Breast epithelium (tissue), 4 donors: ENCODE measurements at regions not wholly inside any gene's neighbourhood (a gene's known extent, or its start where the extent isn't known, plus 50 kb on each side); places are given as distances from the start of the nearest gene placed in this dataset.

Experiments
- DNase-seq, 2 donors: peaks; one replicate each; pipeline ENCODE4 v3.0.0-alpha.2; 2019; ENCODE audit warnings: low spot score in 2 of 2
- H3K27ac ChIP-seq, 2 donors: fragments of 200-600 bp; sonication (generic) in 1 of 2; one replicate each; pipeline ENCODE4 v1.5.1; 2016 to 2019; ENCODE audit warnings: mild to moderate bottlenecking in 1 of 2
- H3K27me3 ChIP-seq, 2 donors: fragments of 200-600 bp; sonication (generic) in 1 of 2; one replicate each; pipeline versions ENCODE4 v1.5.1 to v1.6.0; 2017 to 2019; ENCODE audit warnings: control low read depth in 1 of 2, mild to moderate bottlenecking in 1 of 2
- H3K36me3 ChIP-seq: fragments of 200-600 bp; one replicate; pipeline ENCODE4 v1.5.1; 2019
- H3K4me1 ChIP-seq, 2 donors: fragments of 200-600 bp; sonication (generic); one replicate each; pipeline ENCODE4 v1.5.1; 2016 to 2019; ENCODE audit warnings: control low read depth in 1 of 2
- H3K4me3 ChIP-seq, 3 donors: fragments of 200-600 bp; sonication (generic); 1 replicate in 2 of 3; 2 replicates in 1 of 3; pipeline ENCODE4 v1.5.1; 2016 to 2019; ENCODE audit warnings: mild to moderate bottlenecking in 3 of 3, moderate library complexity in 2 of 3
- H3K9me3 ChIP-seq, 2 donors: fragments of 200-600 bp; sonication (generic) in 1 of 2; one replicate each; pipeline ENCODE4 v1.5.1; 2016 to 2019; ENCODE audit warnings: control low read depth in 1 of 2
- POLR2A ChIP-seq: fragments of 450-650 bp; IDR thresholded peaks from one replicate; pipeline ENCODE4 v1.6.1; 2016; ENCODE audit warnings: antibody characterized with exemption, mild to moderate bottlenecking, moderate library complexity
- POLR2AphosphoS5 ChIP-seq, 3 donors: sonication (generic); formaldehyde crosslinking; IDR thresholded peaks; one replicate each; pipeline ENCODE4 v1.6.1; 2017; ENCODE audit warnings: antibody characterized with exemption in 3 of 3
- intact Hi-C: fragments of 100-400 bp; cut with DNase I; formaldehyde crosslinking; loops from one replicate; pipeline ENCODE4 v1.15.1; 2023; ENCODE audit warnings: low total_unique reads
- TF ChIP-seq, protein P1 (sequence below), 3 donors: fragments of 450-650 bp; IDR thresholded peaks; one replicate each; pipeline ENCODE4 v1.5.1; 2016 to 2017; ENCODE audit warnings: antibody characterized with exemption in 3 of 3, mild to moderate bottlenecking in 3 of 3, moderate library complexity in 3 of 3

DNA sequence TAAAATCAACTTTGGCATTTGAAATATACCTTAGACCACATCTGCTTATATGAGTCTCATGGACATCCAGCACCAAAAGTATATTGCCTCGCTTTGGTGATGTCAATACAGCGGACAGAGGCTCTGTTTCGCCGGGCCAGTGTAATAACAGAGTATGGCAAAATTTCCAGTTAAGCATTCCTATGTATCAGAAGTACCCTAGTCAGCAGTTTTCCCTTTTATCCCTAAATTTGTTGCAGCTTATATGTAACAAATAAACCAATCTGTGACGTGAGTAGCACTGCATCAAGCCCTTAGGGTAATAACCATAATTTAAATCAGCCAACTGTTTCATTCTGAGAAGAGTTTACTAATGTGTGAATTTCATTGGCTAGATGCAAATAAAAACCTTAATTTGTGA, 585.5 kb upstream of the ADGRB3 start:
- H3K27ac ChIP-seq = no peak overlapping the region
- no peak for DNase-seq
- TF ChIP-seq, protein P1, sequence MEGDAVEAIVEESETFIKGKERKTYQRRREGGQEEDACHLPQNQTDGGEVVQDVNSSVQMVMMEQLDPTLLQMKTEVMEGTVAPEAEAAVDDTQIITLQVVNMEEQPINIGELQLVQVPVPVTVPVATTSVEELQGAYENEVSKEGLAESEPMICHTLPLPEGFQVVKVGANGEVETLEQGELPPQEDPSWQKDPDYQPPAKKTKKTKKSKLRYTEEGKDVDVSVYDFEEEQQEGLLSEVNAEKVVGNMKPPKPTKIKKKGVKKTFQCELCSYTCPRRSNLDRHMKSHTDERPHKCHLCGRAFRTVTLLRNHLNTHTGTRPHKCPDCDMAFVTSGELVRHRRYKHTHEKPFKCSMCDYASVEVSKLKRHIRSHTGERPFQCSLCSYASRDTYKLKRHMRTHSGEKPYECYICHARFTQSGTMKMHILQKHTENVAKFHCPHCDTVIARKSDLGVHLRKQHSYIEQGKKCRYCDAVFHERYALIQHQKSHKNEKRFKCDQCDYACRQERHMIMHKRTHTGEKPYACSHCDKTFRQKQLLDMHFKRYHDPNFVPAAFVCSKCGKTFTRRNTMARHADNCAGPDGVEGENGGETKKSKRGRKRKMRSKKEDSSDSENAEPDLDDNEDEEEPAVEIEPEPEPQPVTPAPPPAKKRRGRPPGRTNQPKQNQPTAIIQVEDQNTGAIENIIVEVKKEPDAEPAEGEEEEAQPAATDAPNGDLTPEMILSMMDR (IDR thresholded peaks at IDR 0.05) = no peak
- no peak for TF ChIP-seq POLR2A
- TF ChIP-seq POLR2AphosphoS5 (IDR thresholded peaks at IDR 0.05) = no peak
- H3K4me3 ChIP-seq = no peak overlapping the region
- H3K4me1 ChIP-seq = no peaks in the 10 kb centered on the region
- intact Hi-C loops = no loop called here
- no peaks in the 10 kb centered on the region for H3K36me3 ChIP-seq
- H3K27me3 ChIP-seq = no peaks in the 10 kb centered on the region
- H3K9me3 ChIP-seq = no peaks in the 10 kb centered on the region

DNA sequence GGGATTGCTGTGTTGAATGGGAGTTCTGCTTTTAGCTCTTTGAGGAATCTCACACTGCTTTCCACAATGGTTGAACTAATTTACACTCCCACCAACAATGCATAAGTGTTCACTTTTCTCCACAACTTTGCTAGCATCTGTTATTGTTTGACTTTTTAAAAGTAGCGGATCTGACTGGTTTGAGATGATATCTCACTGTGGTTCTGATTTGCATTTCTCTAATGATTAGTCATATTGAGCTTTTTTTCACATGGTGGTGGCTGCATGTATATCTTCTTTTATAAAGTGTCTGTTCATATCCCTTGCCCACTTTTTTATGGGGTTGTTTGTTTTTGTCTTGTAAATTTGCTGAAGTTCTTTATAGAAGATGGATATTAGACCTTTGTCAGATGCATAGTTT, 588.3 kb upstream of the ADGRB3 start:
- Histone ChIP-seq H3K27ac (no peak overlapping the region), H3K36me3 (no peaks in the 10 kb centered on the region), H3K4me3 (no peak overlapping the region), H3K4me1 (no peaks in the 10 kb centered on the region), H3K9me3 (no peaks in the 10 kb centered on the region), H3K27me3 (no peaks in the 10 kb centered on the region)
- intact Hi-C loops = no loop called here
- no peak for TF ChIP-seq POLR2A
- TF ChIP-seq POLR2AphosphoS5 (IDR thresholded peaks at IDR 0.05) = no peak
- TF ChIP-seq, protein P1 (IDR thresholded peaks at IDR 0.05) = no peak
- DNase-seq = no peak

DNA sequence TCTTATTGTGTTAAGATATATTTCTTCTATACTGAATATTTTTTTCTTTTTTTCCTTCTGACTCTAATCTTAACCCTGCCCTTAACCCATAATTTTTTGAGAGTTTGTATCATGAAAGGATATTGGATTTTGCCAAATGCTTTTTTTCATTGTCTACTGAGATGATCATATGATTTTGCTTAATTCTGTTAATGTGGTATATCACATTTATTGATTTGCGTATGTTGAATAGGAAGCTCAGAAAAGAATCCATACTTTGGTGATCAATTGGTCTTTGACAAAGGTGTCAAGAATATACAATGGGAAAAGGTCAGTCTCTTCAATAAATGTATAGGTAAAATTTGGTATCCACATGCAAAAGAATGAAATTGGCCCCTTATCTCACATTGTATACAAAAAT, 588.8 kb upstream of the ADGRB3 start:
- no peaks in the 10 kb centered on the region for H3K36me3 ChIP-seq
- intact Hi-C loops = no loop called here
- no peak overlapping the region for H3K27ac ChIP-seq
- H3K4me3 ChIP-seq = no peak overlapping the region
- TF ChIP-seq POLR2A (no peak), POLR2AphosphoS5 (IDR thresholded peaks at IDR 0.05) (no peak)
- TF ChIP-seq, protein P1 (IDR thresholded peaks at IDR 0.05) = no peak
- DNase-seq = no peak
- H3K27me3 ChIP-seq = no peaks in the 10 kb centered on the region
- no peaks in the 10 kb centered on the region for H3K4me1 ChIP-seq
- H3K9me3 ChIP-seq = no peaks in the 10 kb centered on the region

DNA sequence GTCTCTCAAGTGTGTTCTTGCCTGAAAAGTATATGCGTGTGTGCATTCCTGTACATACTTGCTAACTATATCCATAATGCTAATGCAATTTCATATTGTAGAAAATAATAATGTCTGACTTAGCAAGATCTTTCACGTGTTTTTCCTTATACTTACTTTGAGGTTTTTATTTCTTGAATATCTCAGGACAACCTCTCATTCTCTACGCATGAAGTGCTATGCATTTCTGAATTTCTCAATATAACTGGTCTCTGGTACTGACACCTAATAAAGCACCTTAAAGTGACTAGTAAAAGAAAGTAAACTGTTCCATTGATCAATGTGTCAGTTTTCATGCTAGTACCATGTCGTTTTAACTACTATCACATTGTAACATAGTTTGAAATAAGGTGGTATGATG, 589.9 kb upstream of the ADGRB3 start:
- DNase-seq = no peak
- no peak for TF ChIP-seq POLR2A
- TF ChIP-seq, protein P1 (IDR thresholded peaks at IDR 0.05) = no peak
- no peak for TF ChIP-seq POLR2AphosphoS5 (IDR thresholded peaks at IDR 0.05)
- intact Hi-C loops = no loop called here
- no peaks in the 10 kb centered on the region for H3K4me1 ChIP-seq
- H3K4me3 ChIP-seq = no peak overlapping the region
- no peaks in the 10 kb centered on the region for H3K36me3 ChIP-seq
- no peak overlapping the region for H3K27ac ChIP-seq
- H3K9me3 ChIP-seq = no peaks in the 10 kb centered on the region
- H3K27me3 ChIP-seq = no peaks in the 10 kb centered on the region

DNA sequence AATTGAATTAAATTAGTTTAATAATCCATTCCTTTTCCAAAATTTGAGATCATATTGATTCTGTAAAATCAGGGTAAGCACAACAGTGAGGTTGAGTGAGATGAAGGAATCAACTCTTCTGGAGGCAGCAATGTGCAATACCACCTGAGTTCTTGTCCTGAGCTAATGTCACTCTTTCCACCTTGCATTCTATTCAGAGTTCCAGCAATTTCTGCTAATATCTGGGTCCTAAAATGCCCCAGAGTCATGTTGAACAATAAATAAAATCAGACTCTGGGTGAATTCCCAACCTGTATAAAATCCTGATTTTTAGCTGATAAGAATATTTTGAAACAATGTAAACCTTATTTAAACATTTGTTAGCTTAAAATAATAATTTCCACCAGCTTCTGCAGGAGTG, 590.8 kb upstream of the ADGRB3 start:
- TF ChIP-seq POLR2AphosphoS5 (IDR thresholded peaks at IDR 0.05) (no peak), POLR2A (no peak)
- TF ChIP-seq, protein P1 (IDR thresholded peaks at IDR 0.05) = no peak

More for the DNA sequence above, 590.8 kb upstream of the ADGRB3 start:
- Histone ChIP-seq H3K27ac (no peak overlapping the region), H3K9me3 (no peaks in the 10 kb centered on the region), H3K4me3 (no peak overlapping the region), H3K27me3 (no peaks in the 10 kb centered on the region), H3K4me1 (no peaks in the 10 kb centered on the region), H3K36me3 (no peaks in the 10 kb centered on the region)
- intact Hi-C loops = no loop called here
- no peak for DNase-seq
